ENCODE measurements at regions not wholly inside any gene's neighbourhood (a gene's known extent, or its start where the extent isn't known, plus 50 kb on each side); places are given as distances from the start of the nearest gene placed in this dataset.
"Not testable (repeated sequence)": the region's sequence is repeated elsewhere in the genome, so short reads cannot be mapped to it uniquely, and the experiment has no call there.

DNA sequence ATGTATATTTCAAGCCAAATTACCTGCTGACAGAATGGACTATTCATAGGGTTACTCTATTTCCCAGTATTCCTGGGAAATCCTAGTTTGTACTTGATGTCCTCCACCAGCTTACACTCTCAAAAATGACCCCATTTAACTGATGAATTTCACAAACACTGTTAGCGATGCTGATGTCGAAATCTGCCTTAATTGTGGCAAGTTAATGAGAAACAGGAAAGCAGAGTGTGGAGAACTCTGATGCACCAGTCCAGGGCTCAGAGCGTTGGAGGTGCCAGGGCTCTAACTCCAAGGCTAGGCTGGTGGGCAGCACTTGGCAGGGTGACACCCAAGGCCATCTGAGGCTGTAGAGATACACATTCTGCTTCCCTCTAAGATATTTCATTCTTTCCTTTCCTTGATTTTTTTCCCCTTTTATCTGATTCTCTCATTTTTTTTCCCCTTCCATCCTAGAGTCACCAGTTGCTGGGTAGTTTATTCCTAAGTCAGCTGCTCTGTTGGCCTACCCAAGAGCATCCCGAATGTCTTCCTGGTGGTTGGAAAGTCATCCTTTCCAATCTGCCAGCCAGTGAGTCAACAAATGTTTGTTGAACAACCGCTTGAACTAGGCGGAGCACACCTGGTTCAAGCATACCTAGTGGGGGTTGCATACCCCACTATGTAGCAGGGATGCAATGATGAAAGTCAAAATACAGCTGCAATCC, 525.0 kb upstream of the NRP1 start:
- DNase-seq = no peak

DNA sequence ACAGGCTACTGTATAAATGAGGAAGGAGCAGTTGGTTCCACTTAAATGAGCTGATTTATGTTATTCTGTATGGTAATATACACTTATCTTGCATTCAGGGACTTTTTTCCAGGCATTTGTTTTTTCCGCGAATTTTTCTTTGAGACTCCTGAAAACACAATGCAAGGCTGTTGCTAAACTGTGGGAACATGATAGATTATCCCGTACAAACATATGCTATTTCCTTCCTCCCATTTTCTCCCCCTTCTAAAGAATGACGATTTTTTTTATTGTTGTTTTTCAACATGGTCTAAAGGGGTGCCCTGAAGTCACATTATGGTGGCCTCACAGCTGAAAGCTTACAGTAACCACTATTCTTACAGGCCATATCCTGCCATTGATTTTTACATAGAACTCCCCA, 523.9 kb upstream of the NRP1 start:
- DNase-seq = no peak

DNA sequence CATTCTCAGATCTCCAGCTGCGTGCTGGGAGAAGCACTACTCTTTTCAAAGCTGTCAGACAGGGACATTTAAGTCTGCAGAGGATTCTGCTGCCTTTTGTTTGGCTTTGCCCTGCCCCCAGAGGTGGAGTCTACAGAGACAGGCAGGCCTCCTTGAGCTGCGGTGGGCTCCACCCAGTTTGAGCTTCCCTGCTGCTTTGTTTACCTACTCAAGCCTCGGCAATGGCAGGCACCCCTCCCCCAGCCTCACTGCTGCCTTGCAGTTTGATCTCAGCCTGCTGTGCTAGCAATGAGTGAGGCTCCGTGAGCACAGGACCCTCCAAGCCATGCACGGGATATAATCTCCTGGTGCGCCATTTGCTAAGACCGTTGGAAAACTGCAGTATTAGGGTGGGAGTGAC, 518.8 kb upstream of the NRP1 start:
- DNase-seq = not testable (repeated sequence)

DNA sequence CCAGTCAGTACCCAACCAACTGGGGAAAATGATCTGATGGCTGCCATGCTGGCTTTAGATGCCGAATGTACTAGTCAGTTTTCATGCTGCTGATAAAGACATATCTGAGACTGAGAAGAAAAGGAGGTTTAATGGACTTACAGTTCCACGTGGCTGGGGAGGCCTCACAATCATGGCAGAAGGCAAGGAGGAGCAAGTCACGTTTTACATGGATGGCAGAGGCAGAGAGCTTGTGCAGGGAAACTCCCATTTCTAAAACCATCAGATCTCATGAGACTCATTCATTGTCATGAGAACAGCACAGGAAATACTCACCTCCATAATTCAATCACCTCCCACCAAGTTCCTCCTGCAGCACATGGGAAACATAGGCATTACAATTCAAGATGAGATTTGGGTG, 508.9 kb upstream of the NRP1 start:
- DNase-seq = no peak

DNA sequence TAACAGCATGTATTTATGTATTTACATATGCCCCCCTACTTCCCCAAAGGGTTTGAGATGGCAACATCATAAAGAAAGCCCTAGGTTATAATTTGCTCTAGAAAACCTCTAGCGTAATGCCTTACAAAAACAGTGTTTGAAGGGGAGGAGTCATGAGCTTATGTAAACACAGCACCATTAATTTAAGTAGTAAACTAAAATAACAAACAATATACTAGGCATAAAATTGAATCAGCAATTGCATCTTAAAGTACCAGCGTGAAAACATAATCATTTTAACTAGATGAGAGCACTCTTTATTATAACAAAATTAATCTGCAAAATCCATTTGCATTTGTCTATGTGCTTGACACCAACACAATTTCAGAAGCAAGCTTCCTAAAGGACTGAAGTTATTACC, 507.2 kb upstream of the NRP1 start:
- DNase-seq = no peak

DNA sequence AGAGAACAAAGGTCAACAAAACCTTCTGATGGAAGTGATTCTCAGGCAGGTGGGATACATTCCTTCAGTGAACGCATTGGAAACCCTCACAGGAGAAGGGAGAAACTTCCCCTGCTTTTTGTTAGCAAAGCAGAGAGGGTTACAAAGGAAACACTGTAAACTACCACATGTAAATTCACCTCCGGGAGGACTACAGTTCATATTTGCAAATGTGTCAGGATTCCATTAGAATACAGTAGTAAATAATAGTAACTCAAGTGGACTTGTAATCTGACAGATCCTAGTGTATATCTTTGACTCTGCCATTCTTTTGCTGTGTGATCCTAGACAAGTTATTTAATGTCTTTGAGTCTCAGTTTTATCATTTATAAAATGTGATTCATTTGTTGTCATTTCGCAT, 504.3 kb upstream of the NRP1 start:
- DNase-seq = no peak

DNA sequence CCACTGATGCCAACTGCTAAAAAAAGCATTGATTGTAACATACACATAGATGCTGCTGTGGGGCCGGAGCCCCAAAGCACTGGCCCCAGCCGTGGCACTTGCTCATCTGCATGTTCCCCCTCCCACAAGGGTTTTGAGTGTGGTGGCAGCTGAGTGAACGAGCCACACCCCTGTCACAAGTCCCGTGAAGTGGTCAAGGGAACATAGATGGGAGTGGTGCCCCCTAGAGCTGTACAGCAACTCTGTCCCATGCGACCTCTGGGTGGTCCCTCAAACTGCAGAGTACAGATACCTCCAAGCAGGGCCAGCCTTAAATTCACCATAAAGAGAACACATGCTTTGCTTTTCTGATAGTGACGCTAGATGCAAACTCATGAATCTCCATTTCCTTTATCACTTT, 503.3 kb upstream of the NRP1 start:
- DNase-seq = no peak

DNA sequence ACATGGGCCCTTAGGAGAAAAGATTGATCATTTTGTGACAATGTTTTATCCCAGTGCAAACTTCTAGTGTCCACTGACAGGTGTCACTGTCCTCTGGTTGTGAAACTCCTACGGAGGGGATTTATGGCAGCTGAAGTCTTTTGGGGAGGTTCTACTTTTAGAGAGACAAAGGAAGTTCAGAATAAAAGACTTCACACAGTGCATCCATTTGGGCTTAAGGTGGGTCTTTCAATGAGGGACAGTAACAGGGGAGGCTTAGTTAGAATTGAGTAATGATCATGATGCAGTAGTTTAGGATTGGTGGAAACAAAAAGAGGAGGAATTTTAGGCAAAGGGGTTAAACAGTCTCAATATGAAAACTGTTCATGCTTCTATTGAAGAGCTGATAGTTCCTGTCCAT, 501.1 kb upstream of the NRP1 start:
- DNase-seq = no peak

DNA sequence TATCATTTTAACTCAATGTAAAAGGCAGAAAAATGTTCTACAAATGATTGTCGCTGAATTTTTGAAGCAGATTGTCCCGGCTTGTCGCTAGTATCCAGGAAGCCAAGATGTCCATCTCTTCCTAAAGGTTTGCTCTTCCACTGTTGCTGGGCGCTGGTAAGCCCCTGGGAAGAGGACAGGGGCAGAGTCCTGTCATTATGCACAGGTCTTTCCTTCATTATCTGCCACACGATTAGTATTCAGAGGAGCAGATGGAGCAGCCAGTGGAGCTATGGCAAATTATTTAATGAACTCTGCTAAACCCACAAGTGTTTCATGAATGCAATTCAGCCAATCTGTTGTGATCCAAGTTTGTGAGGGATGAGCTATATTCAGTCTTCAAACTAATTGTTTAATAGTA, 499.1 kb upstream of the NRP1 start:
- DNase-seq = no peak

DNA sequence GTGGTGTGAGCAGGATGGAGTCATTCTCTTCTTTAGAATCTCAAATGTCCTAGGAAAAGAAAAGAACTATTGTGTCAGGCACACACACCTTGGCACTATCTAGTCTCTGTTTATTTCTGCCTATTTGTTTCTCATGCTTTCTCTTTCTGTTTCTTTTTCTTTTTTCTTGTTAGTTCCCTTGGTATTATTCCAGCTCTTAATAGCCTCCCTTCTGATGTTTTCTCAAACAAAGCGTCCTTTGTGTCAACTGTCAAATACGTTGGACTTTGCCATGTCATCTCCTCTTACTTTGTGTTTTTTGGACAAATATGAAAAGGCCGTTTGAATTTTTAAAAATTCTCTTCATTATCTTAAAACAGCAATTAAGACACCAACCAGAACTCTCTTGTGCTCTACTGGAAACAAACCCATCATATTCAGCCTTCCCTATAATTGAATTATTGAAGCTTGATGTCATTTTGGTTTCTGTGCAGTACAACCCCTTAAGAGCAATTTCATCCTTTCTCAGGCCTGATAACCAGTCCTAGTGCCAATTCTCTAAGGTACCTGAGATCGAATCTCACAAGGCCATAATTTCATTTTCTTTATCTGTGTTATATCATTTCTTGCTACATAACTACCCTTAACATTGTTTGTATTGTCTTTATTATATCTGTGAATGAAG, 497.8 kb upstream of the NRP1 start:
- DNase-seq = no peak

DNA sequence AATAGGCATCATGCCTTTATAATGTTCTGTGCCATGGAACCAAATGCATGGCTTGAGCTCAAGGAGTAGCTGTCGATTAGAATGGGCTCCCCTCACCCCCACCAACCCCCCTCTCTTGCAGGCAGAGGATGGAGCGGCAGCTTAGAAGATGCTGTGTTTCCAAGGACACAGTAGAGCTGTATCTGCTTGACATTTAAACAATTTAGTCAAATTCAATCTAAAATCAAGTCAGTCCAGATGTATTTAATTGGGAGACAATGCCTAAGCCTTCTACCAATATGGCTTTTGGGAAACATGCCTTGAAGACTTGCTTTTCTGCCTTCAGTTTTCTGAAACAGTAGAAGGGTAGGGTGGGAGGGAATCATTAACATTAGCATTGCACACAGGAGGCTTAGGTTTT, 497.1 kb upstream of the NRP1 start:
- DNase-seq = no peak

DNA sequence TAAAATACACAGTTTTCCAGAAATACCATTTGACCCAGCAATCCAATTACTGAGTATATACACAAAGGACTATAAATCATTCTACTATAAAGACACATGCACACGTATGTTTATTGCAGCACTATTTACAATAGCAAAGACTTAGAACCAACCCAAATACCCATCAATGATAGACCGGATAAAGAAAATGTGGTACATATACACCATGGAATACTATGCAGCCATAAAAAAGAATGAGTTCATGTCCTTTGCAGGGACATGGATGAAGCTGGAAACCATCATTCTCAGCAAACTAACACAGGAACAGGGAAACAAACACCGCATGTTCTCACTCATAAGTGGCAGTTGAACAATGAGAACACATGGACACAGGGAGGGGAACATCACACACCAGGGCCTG, 495.4 kb upstream of the NRP1 start:
- not testable (repeated sequence) for DNase-seq

DNA sequence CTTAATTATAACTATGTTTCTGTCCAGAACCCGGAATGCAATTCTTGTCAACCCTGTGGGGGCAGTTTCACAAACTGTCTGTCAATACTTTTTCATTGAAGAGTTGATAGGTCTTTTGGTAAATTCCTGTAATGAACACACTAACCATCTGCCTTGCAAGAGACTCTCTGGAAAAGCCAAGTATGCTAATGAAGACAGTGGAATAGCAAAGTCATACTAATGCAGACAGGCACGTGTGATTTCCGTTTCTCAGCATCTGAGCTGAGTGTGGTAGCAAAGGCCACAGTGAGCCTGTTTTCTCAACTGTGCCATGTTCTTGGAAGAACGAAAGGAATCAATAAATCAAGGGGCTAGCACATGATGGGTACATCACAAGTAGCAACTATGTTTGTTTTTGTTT, 494.1 kb upstream of the NRP1 start:
- no peak for DNase-seq

DNA sequence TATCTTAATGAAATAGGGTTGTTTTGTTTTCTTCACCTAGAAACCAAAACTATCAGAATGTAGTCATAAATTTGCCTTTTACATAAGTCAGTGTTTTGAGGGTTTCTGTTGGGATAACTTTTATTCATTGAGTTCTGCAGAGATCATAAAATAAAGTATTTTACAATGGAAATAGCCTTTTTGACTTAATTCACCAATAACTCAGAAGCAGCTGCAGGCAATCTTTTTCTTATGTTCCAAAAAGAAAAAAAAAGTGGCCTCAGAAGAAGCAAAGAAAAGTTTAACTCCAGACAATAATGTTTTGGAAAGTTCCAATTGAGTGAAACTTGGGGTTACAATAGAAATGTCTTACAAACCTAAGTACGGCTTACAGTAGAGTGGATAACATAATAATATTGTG, 491.7 kb upstream of the NRP1 start:
- no peak for DNase-seq

DNA sequence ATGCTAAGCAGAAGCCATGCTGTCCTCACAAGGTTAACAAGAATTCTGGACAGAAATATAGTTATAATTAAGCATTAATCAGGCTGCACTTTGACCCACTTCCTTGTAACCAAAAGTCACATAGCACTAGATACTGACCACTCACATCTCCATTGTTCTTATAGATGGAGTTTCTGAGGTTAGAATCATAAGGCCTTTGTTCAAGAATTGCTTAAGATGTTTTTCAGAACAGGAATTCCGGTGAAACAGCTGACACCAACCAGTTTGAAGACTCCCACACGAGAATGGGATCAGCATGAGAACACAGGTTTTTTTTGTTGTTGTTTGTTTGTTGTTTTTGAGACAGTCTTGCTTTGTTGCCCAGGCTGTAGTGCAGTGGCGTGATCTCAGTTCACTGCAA, 488.3 kb upstream of the NRP1 start:
- DNase-seq = no peak

DNA sequence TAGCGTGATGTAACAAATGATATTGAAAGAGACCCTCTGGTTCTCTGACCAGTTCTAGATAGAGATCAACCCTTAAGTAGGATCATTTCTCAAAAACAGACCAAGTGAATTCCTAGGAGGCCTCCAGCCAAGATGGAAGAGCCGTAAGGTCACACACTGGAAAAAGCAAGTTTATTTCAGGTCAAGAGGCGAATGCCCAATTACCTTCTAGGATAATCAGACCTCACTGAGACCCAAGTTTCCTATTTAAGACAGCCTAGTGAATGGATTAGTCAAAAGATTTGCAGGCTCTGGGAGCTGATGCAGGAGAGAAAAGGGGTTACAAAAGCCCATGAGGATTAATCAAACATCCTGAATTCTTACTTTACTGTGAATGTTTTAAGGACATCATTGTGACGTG, 486.1 kb upstream of the NRP1 start:
- DNase-seq = no peak

DNA sequence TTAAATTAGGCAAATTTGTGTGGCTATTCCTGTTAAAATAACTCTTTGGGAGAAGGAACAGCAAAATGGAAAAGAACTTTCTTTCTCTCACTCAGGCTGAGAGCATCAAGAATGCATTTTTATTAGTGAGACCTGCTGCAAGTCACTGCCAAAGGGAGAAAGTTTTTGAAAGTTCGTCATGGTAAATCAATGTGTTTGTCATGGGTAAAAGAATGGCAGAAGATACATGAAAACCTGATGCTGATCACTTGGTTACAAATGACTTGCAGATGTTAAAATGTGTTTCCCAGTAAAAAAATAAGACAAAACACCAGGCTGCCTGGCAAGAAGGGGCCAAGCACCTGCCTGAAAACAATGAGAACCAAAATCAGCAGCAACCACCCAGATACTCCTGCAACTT, 484.7 kb upstream of the NRP1 start:
- DNase-seq = no peak

DNA sequence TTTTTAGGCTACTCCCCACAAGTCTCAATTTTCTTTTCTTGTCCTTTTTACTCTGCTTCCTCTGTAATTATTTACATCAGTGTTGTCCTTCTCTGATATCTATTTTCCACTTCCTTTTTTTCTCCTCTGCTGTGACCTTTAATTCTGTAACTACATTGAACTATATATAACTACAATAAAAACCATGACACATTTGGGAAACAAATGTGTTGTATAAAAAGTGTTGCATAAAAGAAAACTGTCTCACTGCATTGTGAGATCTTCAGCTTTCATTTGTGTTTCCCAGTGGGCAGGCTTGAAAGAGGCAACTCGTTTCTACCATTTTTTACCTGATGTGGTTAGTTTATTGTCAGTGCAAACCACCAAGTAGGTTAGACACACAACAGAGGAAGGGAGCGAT, 483.9 kb upstream of the NRP1 start:
- no peak for DNase-seq

DNA sequence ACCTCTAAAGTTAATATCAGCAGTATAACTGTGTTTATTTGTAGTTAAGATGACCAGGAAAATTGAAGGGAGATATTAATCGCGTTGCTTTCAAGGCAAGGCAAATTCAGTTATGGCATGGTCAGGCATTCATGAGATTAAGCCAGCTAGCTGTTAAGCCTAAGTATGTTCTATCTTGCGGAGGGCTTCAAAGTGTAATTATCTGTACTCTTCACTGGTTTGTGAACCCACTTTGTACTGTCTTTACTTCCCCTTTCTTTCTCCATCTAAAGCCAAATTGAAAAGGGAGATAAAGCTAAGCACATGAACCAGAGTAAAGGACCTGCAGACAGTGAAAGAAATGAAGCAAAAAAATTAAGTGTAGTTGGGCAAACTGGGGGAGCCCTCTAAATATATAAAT, 483.1 kb upstream of the NRP1 start:
- no peak for DNase-seq

DNA sequence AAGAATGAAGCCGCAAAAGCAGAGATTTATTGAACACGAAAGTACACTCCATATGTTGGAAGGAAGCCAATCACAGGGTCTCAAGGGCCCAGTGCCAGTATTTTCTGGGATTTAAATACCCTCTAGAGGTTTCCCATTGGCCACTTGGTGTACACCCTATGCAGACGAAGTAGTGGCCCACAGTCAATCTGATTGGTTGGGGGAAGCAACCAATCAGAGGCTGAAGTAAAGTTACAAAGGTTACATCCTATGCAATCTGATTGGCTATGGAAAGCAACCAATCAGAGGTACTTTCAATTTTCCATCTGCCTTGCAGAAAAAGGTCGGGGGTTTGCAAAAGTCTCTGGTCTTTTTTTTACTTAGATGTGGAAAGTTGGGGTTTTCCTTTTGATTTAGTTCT, 481.3 kb upstream of the NRP1 start:
- DNase-seq = no peak

DNA sequence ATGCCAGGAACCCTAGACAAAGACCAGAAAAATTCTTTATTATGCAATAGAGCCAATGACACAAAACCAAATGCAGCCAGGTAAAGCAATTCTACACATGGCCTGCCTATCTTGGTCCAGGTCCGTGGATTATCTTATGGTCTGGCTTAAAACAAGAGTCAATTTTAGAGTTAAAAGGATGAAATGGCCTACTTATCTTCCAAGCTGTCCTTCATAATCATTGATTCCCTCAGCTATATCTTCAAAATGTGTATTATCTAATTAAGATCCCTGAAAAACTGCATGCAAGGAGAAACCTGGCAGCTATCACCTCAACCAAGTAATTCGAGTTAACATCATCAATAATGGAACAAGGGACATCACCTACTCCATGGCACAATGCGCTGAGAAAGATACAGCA, 479.4 kb upstream of the NRP1 start:
- DNase-seq = no peak

DNA sequence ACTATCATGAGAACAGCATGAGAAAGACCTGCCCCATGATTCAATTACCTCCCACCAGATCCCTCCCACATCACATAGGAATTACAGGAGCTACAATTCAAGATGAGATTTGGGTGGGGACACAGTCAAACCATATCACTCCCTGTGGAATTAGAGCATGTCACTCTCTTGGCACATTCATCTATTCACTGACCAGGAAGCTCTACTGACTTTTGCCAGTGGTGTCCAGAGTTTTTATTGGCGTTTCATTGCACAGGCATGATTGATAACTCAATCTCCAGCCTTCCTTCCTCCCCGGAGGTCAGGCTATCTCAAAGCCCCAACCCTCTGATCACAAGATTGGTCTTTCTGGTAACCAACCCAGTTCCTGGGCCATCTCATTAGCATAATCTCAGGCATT, 478.9 kb upstream of the NRP1 start:
- DNase-seq = no peak

DNA sequence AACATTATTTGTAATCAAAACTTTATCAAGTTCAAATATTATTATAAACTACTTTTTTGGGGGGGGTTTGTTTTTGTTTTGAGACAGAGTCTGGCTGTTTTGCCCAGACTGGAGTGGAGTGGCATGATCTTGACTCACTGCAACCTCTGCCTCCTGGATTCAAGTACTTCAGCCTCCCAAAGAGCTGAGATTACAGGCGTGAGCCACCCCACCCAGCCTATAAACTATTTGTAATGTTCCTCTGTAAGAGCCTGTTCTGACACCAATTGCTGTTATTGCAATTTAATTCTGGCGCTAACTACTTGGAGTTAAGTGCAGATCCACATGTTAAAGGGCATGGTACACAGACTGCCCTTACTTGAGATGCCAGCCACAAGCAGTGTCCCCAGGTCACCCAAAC, 478.1 kb upstream of the NRP1 start:
- DNase-seq = no peak

DNA sequence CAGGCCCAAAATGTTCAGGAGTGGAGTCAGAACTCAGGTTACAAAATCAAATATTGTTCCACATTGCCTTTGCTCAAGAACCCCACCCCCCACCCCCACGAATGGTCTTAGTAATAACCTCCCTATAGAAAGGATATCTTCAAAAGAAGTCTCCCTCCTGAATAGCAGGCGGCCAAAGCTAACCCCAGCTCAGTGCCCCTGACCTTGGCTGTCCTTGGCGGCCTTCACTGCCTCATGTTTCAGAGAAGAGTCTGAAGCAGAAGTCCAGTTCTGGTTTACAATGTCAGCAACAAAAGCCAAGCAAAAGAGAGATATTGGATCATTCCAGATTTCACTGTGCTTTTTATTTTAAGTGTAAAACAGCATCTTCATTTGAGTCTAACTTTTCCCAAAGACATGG, 476.5 kb upstream of the NRP1 start:
- DNase-seq = no peak

DNA sequence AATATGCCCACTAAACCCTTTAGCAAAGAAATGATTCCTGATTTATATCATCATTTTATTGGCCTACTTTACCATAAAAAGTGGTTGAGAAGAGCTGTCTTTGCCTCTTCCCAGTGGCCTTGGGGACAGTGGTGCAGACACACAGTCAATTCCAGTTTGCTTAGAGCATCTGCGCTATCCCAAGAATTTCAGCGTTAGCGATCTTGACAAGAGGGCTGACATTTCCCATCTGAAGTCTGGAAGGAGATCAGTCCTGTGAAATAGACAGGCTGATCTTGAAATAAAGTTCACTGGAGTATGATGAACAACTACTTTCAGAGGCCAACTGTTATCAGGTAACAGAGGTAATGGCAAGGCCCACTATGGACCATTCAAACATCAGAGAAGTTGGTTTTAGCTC, 475.3 kb upstream of the NRP1 start:
- no peak for DNase-seq
